SK-N-SH (cell line): ENCODE measurements at regions not wholly inside any gene's neighbourhood (a gene's known extent, or its start where the extent isn't known, plus 50 kb on each side); places are given as distances from the start of the nearest gene placed in this dataset.
"Not testable (repeated sequence)": the region's sequence is repeated elsewhere in the genome, so short reads cannot be mapped to it uniquely, and the experiment has no call there.

Experiments
- EP300 ChIP-seq, 2 experiments: IDR thresholded peaks; 2 replicates each; pipeline versions ENCODE4 v1.4.0 to v1.6.1; 2012; ENCODE audit warnings: borderline replicate concordance in 1 of 2, low read depth in 1 of 2, low read length in 1 of 2
- EZH2phosphoT487 ChIP-seq: fragments of 200-600 bp; sonication (generic); IDR thresholded peaks from 2 replicates; pipeline ENCODE4 v1.6.1; 2017; ENCODE audit warnings: low read depth, mixed run types, mild to moderate bottlenecking, antibody characterized with exemption, moderate library complexity, borderline replicate concordance
- MXI1 ChIP-seq: IDR thresholded peaks from 2 replicates; pipeline ENCODE4 v1.6.1; 2012; ENCODE audit warnings: mild to moderate bottlenecking, low read depth, low read length, improper control_type of control experiment
- NFIC ChIP-seq: IDR thresholded peaks from 2 replicates; pipeline ENCODE4 v1.4.0; 2012; ENCODE audit warnings: borderline replicate concordance
- NRF1 ChIP-seq: IDR thresholded peaks from 2 replicates; pipeline ENCODE4 v1.6.1; 2012; ENCODE audit warnings: low read depth, mild to moderate bottlenecking, low read length
- POLR2AphosphoS5 ChIP-seq: IDR thresholded peaks from 2 replicates; pipeline ENCODE4 v1.6.1; 2012; ENCODE audit warnings: low read depth, low read length
- RAD21 ChIP-seq: IDR thresholded peaks from 2 replicates; pipeline ENCODE4 v1.6.1; 2012; ENCODE audit warnings: mild to moderate bottlenecking, low read length
- SIN3A ChIP-seq: IDR thresholded peaks from 2 replicates; pipeline ENCODE4 v1.6.1; 2012; ENCODE audit warnings: low read depth, mild to moderate bottlenecking, low read length, moderate library complexity, borderline replicate concordance
- SMC3 ChIP-seq: IDR thresholded peaks from 2 replicates; pipeline ENCODE4 v1.6.1; 2012; ENCODE audit warnings: low read depth, low read length, improper control_type of control experiment
- YY1 ChIP-seq: IDR thresholded peaks from 2 replicates; pipeline ENCODE4 v1.4.0; 2012; ENCODE audit warnings: low read depth, mild to moderate bottlenecking
- TF ChIP-seq, protein P1 (sequence below): fragments of 150-350 bp; IDR thresholded peaks from 2 replicates; pipeline ENCODE4 v1.6.1; 2017; ENCODE audit warnings: antibody characterized with exemption, low read length, low read depth, borderline replicate concordance
- TF ChIP-seq, protein P2 (sequence below): fragments of 200-600 bp; sonication (generic); IDR thresholded peaks from 2 replicates; pipeline ENCODE4 v1.6.1; 2017; ENCODE audit warnings: antibody characterized with exemption, mild to moderate bottlenecking, moderate library complexity
- TF ChIP-seq, protein P3 (sequence below): fragments of 150-350 bp; IDR thresholded peaks from 2 replicates; pipeline ENCODE4 v1.6.1; 2016; ENCODE audit warnings: mild to moderate bottlenecking, low read depth, low read length
- TF ChIP-seq, protein P4 (sequence below): IDR thresholded peaks from 2 replicates; pipeline ENCODE4 v1.6.1; 2012; ENCODE audit warnings: mild to moderate bottlenecking, low read depth, low read length, moderate library complexity

DNA sequence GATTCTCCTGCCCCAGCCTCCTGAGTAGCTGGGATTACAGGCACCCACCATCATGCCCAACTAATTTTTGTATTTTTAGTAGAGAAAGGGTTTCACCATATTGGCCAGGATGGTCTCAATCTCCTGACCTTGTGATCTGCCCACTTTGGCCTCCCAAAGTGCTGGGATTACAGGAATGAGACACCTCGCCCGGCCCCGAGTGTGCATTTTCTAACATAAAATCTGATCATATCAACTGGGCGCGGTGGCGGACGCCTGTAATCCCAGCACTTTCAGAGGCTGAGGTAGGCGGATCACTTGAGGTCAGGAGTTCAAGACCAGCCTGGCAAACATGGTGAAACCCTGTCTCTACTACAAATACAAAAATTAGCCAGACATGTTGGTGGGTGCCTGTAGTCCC, 745.5 kb upstream of the TPTE start:
- TF ChIP-seq RAD21; POLR2AphosphoS5; EP300 (IDR thresholded peaks at IDR 0.05; ENCODE audit: borderline replicate concordance in 1 of 2, low read depth in 1 of 2, low read length in 1 of 2); MXI1; SIN3A; YY1; SMC3; EZH2phosphoT487; NRF1; NFIC: not testable (repeated sequence)
- TF ChIP-seq, protein P1, sequence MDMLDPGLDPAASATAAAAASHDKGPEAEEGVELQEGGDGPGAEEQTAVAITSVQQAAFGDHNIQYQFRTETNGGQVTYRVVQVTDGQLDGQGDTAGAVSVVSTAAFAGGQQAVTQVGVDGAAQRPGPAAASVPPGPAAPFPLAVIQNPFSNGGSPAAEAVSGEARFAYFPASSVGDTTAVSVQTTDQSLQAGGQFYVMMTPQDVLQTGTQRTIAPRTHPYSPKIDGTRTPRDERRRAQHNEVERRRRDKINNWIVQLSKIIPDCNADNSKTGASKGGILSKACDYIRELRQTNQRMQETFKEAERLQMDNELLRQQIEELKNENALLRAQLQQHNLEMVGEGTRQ: not testable (repeated sequence)
- TF ChIP-seq, protein P2, sequence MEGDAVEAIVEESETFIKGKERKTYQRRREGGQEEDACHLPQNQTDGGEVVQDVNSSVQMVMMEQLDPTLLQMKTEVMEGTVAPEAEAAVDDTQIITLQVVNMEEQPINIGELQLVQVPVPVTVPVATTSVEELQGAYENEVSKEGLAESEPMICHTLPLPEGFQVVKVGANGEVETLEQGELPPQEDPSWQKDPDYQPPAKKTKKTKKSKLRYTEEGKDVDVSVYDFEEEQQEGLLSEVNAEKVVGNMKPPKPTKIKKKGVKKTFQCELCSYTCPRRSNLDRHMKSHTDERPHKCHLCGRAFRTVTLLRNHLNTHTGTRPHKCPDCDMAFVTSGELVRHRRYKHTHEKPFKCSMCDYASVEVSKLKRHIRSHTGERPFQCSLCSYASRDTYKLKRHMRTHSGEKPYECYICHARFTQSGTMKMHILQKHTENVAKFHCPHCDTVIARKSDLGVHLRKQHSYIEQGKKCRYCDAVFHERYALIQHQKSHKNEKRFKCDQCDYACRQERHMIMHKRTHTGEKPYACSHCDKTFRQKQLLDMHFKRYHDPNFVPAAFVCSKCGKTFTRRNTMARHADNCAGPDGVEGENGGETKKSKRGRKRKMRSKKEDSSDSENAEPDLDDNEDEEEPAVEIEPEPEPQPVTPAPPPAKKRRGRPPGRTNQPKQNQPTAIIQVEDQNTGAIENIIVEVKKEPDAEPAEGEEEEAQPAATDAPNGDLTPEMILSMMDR: not testable (repeated sequence)
- TF ChIP-seq, protein P3, sequence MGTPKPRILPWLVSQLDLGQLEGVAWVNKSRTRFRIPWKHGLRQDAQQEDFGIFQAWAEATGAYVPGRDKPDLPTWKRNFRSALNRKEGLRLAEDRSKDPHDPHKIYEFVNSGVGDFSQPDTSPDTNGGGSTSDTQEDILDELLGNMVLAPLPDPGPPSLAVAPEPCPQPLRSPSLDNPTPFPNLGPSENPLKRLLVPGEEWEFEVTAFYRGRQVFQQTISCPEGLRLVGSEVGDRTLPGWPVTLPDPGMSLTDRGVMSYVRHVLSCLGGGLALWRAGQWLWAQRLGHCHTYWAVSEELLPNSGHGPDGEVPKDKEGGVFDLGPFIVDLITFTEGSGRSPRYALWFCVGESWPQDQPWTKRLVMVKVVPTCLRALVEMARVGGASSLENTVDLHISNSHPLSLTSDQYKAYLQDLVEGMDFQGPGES: not testable (repeated sequence)
- TF ChIP-seq, protein P4, sequence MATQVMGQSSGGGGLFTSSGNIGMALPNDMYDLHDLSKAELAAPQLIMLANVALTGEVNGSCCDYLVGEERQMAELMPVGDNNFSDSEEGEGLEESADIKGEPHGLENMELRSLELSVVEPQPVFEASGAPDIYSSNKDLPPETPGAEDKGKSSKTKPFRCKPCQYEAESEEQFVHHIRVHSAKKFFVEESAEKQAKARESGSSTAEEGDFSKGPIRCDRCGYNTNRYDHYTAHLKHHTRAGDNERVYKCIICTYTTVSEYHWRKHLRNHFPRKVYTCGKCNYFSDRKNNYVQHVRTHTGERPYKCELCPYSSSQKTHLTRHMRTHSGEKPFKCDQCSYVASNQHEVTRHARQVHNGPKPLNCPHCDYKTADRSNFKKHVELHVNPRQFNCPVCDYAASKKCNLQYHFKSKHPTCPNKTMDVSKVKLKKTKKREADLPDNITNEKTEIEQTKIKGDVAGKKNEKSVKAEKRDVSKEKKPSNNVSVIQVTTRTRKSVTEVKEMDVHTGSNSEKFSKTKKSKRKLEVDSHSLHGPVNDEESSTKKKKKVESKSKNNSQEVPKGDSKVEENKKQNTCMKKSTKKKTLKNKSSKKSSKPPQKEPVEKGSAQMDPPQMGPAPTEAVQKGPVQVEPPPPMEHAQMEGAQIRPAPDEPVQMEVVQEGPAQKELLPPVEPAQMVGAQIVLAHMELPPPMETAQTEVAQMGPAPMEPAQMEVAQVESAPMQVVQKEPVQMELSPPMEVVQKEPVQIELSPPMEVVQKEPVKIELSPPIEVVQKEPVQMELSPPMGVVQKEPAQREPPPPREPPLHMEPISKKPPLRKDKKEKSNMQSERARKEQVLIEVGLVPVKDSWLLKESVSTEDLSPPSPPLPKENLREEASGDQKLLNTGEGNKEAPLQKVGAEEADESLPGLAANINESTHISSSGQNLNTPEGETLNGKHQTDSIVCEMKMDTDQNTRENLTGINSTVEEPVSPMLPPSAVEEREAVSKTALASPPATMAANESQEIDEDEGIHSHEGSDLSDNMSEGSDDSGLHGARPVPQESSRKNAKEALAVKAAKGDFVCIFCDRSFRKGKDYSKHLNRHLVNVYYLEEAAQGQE: not testable (repeated sequence)
